ENCODE measurements at regions not wholly inside any gene's neighbourhood (a gene's known extent, or its start where the extent isn't known, plus 50 kb on each side); places are given as distances from the start of the nearest gene placed in this dataset.

GRCh38 chr13:25044071-25044470 is 51.9 kb upstream of the PABPC3 start:
- TF ChIP-seq CTCF (conservative IDR thresholded peaks at IDR 0.05) (no peak), ZFX (IDR thresholded peaks at IDR 0.05) (no peak)
